Fibroblast of villous mesenchyme (primary cell): ENCODE measurements at regions not wholly inside any gene's neighbourhood (a gene's known extent, or its start where the extent isn't known, plus 50 kb on each side); places are given as distances from the start of the nearest gene placed in this dataset.

Experiments used
- DNase-seq: peaks from one replicate; pipeline ENCODE4 v3.0.0-alpha.2; 2010; ENCODE audit warnings: low read depth
- H3K4me3 ChIP-seq: 2 replicates; pipeline ENCODE4 v1.5.1; 2011; ENCODE audit warnings: low read depth, mild to moderate bottlenecking, low read length
- TF ChIP-seq, protein P1 (sequence below): IDR thresholded peaks from 2 replicates; pipeline ENCODE4 v1.5.1; 2012; ENCODE audit warnings: low read depth, mild to moderate bottlenecking, low read length; ENCODE audit not compliant: insufficient read depth

DNA sequence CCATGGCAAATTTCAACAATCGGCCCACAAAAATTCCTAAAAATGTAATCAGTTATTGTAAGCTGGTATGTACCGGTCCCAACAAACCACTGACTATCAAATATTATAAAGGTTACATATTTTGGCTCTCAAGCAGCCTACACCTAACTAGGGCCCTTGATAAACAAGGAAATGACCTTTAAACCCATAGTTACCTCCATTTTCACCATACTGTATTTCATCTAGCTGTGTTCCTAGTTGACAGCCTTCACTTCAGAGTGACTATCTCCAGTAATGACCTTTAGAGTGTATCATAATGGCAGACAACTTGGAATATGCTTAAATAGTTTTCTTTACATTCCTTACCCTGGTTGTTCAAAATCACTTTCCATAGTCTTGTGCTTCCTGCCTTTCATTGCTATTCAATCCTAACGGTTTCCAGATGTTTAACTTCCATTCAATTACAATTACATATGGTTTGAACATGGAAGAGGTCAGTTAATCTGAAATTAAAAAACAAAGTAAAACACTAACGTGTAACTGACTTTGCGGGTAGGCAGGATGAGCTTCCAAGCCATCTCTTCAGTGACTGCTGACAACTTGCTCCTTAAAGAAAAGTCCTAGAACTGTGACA, 111.9 kb upstream of the TSC22D2 start:
- TF ChIP-seq, protein P1, sequence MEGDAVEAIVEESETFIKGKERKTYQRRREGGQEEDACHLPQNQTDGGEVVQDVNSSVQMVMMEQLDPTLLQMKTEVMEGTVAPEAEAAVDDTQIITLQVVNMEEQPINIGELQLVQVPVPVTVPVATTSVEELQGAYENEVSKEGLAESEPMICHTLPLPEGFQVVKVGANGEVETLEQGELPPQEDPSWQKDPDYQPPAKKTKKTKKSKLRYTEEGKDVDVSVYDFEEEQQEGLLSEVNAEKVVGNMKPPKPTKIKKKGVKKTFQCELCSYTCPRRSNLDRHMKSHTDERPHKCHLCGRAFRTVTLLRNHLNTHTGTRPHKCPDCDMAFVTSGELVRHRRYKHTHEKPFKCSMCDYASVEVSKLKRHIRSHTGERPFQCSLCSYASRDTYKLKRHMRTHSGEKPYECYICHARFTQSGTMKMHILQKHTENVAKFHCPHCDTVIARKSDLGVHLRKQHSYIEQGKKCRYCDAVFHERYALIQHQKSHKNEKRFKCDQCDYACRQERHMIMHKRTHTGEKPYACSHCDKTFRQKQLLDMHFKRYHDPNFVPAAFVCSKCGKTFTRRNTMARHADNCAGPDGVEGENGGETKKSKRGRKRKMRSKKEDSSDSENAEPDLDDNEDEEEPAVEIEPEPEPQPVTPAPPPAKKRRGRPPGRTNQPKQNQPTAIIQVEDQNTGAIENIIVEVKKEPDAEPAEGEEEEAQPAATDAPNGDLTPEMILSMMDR, result no peak
- no peak for DNase-seq
- no peak overlapping the region for H3K4me3 ChIP-seq

DNA sequence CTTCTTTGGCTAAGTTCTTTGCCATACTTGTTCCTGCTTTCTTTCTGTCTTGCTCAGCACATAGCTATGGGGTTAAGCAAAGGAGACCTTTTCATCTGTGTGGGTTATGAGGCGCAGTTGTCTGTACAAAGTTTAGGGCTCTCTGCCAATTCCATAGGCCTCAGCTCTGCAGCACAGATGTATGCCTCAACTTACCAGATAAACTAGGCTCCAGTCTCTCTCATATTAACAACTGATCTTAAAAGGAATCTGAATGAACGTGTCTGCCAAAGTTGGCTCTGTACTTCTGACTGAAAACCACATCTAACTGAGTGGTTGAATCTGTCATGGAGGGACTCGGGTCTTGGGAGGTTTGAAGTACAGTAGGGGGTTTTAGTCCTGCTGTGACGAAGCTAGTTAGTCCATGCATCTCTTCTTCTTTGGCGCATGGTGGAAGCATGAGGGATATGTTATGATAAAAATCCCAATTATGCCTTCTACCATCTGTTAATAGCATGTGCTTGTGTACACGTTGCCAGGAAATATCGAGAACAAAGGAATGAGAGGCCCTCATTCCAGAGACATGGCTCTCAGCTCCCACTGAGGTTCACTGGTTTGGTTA, 114.6 kb upstream of the TSC22D2 start:
- DNase-seq, result peak; percentile 47
- TF ChIP-seq, protein P1, result no peak
- no peak overlapping the region for H3K4me3 ChIP-seq

DNA sequence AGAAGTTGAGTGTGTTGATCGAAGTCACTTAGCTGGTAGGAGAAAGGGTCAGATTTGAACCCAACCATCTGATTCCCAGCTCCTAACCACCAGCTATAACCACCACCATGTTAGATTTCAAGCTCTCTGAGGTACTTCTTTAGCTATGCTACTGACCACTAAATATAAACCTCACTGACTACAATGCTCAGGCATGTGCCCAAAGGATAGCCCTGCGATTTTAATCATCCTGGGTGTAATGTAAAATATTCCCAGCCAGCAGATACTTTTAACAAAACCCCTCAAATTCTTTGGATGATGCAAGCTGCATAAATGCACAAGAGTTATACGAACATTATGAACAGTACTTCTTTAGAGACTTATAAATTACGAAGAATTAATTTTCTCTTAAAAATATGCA, 115.2 kb upstream of the TSC22D2 start:
- no peak overlapping the region for H3K4me3 ChIP-seq
- TF ChIP-seq, protein P1, result no peak
- peak; percentile 60 for DNase-seq

DNA sequence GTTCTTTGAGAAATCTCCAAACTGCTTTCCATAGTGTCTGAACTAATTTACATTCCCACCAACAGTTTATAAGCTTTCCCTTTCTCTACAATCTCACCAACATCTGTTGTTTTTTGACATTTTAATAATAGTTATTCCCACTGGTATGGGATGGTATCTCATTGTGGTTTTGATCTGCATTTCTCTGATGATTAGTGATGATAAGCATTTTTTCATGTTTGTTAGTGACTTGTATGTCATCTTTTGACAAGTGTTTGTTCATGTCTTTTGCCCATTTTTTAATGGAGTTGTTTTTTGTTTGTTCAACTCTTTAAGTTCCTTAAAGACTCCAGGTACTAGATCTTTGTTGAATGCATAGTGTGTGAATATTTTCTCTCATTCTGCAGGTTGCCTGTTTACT, 116.6 kb upstream of the TSC22D2 start:
- DNase-seq, result no peak
- TF ChIP-seq, protein P1, result no peak
- no peak overlapping the region for H3K4me3 ChIP-seq

DNA sequence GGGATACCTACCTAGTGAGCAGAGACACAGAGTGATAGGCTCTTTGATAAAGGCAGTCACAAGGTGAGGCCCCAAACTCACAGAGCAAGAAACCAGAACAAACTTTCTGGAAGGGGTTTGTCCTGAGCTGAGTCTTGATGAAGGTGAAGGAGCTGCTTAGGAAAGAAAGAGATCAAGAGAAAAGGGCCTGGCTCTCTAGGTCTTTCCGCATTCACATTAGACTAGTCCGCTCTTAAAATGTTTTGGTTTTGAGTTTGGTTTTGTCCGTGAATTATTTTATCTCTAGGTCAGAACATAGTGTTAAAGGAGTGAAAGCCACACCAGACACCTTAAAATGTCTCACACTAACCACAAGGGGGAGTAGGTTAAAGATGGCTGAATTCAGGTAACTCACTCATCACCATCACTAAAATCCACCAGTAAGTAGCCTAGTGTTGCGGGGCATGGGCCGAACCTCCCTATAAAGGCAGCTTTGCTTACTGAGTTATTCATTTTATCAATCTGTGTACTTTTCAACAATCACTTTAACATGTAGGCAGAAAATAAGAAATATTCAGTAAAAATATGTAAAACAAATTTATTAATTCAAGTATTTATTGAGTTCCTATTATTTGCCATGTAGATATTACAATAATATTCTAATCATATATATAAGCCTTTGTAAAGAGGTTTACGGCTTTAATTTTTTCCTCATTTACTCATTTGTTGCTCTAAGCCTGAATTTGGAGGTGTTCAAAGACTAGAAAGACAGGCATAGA, 121.5 kb upstream of the TSC22D2 start:
- TF ChIP-seq, protein P1, result peak; percentile 68
- DNase-seq, result peak; percentile 60
- H3K4me3 ChIP-seq, result no peak overlapping the region

DNA sequence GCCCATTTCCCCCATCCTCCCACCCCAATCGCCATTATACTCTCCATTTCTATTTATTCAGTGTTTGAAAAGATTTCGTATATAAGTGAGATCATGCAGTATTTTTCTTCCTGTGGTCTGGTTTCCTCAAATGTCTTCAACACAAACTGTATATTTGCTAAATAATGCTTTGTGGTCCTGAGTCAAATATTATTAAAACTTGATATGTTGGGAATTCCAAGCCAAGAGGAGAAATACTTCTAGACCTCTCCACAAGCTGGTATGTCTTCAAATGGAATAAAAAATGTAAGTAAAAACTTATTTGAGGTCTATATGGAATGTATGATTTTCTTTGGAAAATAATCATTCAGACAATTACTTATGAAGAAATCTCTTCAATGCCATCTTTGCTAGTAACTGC, 122.5 kb upstream of the TSC22D2 start:
- no peak overlapping the region for H3K4me3 ChIP-seq
- DNase-seq, result no peak
- TF ChIP-seq, protein P1, result no peak
